Hypothalamus (tissue), 51 donors: ENCODE measurements at regions not wholly inside any gene's neighbourhood (a gene's known extent, or its start where the extent isn't known, plus 50 kb on each side); places are given as distances from the start of the nearest gene placed in this dataset.

ENCODE experiments used
- DNase-seq, 51 donors: peaks; one replicate each; lab custom pipeline; 2025; lab: John Stamatoyannopoulos, UW

DNA sequence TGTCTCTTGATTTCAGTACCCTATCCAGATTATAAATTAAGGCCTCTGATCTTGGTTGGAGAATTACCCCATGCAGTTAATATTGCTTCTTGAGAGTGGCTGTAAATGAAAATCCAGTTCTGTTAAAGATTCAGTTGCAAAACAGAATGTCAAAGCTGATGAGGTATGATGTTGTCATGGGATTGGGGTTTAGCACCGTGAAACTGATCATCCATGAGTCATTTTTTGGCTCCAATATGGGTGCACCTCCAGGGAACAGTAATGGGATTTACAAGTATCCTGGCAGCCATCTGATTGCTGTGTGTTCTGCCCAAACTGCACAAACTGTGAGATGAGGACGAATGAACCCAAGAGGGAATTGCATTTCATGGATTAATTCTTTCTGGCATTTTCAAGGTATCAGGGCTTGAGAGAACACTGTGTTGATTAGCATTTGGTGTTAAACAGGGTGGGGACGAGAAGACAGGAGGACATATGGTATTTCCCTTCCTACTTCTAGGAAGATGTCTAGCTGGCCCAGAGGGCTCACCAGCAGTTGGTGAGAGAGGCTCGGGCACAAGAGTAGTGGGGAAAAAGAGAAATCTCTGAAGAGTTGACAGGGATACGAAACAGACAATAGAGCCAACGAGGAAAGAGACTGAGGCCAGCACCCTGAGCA, 214.7 kb downstream of the GAS1 start:
- no peak for DNase-seq

DNA sequence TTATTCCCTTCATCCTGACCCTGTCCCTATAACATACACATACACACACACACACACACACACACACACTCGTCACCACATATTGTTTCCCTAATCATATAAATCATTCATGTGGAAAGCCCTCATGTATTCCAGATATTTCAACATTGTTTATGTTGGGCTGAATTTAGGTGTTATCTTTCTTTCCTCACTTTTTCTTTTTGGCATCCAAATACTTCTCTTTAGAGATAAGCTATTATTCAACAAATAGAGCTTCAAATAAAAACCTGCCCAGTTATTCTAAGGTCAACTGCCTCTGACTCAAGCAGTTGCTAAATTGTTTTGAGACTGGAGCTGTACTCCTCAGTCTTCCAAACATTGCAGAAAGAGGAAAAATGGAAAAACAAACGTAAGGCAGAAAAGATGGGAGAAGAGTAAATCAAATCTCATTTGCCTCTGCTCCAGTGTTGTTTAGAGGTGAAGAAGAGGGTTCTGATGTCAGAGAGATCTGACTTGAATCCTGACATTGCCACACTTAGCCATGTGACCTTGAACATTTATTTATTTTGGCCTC, 215.7 kb downstream of the GAS1 start:
- no peak for DNase-seq

DNA sequence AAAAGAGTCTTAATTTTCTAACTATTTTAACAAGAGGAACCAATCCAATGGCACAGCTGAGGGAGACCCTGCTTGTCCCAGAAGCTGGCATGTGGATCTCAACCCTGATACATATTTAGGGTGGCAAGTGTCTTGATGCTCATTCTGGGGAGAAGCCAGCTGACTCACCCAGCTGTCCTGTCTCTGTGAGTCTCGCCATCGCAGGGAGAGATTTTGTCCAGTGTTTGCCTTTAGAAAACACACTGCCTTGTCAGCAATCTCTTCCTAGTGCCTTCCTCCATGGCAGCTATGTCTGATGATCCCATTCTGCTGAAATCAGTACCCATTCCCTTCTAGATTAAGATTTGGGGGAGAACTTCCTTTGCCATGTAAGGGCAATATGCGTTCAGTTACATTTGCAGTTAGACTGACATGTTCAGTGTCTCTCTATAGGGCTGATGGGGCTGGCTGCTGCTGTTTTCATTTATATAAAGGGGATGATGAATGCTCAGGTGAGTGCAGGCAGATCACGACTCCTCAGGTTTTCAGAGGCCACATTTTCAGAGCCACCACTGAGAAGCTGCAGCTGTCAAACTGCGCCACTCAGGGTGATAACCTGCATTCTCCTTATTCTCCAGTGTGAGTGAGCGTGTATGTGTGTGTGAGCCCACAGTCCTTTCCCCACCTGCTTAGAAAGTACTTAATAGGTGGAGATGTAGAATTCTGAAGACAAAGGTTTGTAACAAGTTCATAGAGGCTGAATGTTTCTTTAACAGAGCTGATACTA, 217.0 kb downstream of the GAS1 start:
- no peak for DNase-seq

DNA sequence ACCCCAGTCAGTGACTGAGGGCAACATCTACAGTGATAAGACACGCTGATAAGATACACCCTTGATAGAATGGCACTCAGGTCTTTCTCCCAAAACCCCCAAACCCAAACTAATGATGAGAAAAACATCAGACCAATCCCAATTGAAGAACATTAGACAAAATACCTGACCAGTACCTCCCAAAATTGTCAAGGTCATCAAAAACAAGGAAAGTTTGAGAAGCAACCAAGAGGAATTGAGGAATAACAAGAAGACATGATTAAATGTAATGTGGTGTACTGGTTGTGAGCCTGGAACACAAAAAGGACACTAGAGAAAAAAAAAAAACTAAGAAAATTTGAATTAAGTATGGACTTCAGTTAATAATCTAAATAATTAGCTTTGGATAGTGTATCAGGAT, 222.8 kb downstream of the GAS1 start:
- no peak for DNase-seq

DNA sequence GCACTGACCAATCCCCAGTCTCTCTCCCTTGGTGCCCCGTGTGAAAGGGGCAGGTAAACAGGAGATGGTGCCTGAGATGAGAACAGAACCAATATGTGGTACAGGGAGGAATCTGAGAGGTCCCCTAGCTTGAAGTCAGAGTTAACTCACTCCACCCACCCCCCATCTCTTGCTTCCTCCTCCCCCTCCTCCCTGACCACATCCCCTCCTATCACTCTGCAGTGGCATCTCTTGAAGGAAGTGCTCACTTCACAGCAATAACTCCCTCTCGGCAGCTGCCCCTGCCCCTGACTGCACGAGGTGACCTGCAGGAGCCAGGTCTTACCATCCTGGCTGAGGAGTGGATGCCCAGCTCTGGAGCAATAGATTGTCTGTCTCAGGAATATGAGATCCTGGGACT, 224.0 kb downstream of the GAS1 start:
- no peak for DNase-seq

DNA sequence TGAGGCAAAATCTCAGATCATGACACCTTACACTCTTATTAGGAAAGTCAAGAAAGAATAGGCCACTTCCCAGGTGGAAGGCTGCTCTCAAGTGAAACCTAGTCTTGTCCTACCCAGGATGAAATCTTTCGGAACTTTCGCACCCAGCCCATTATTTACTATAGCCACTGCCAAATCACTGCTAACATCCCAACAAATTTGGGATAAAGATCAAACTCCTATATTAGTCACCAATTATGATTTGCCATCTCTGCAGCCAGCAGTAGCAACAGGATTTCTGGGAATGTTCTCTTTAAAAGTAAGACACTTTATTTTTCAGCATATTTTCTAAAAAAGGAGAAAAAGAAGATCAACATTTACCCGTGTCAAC, 224.6 kb downstream of the GAS1 start:
- no peak for DNase-seq

DNA sequence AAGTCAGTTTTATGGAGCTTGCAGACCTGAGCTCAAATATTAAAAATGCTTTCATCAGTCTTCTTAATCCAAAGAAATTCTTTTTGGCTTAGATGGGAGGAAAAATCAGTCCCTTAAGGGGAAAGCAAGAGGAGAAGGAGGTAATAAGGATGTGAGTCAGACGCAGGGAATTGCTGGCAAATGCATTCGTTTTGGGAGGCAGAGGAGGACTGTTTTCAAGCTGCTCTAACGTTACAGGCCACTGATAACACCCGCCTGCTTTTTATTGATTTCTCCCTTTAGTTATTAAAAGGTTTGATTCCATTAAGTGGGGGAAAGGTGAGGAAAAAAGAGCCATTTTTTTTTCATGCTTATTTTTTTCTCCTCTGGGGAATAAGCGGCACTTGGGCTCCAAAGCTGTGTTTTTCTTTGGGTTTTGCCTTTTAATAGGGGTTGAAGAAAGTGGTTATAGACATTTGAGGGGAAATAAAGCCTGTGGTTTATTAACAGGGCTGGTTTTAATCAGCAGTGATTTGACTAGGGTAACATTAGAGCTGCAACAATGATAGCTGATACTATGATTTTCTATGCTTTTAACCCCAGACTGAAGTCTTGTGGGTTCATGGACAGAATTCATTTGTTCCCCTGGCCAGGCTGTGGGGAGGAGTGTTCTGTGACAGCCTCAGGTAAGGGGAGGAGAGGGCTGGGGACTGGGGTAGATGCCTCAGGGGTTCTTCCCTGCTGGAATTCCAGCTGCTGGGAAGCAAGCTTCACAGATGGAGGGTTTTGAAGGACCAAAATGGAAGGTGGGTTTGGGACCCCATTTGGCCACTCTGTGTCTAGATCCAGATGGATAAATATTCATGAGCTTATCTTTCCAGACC, 225.2 kb downstream of the GAS1 start:
- DNase-seq = no peak

DNA sequence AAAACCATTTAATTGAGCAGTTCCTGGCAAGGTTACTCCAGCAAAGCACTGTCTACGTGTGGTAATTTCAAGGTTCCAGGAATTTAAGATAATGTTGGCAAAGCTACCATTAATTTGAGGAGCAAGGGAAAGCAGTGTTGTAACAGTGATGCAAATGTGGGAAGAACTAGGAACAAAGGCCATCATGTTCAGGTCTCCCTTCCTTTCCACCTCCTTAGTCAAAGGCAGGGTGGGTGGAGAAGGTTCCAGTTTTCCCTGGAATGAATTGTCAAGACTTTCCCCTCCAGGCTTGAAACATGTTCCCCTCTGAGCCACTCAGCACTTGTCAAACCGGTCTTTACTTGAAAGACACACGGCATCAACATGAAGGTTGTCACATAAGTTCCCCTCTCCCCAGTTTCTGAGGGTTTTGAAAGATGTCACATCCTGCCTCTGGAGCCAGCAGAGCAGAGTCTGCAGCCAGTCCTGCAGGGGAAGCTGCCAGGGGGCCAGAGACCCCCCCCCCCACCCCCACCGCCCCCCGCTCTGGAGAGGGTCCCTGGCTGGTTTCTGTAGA, 226.0 kb downstream of the GAS1 start:
- DNase-seq = no peak

DNA sequence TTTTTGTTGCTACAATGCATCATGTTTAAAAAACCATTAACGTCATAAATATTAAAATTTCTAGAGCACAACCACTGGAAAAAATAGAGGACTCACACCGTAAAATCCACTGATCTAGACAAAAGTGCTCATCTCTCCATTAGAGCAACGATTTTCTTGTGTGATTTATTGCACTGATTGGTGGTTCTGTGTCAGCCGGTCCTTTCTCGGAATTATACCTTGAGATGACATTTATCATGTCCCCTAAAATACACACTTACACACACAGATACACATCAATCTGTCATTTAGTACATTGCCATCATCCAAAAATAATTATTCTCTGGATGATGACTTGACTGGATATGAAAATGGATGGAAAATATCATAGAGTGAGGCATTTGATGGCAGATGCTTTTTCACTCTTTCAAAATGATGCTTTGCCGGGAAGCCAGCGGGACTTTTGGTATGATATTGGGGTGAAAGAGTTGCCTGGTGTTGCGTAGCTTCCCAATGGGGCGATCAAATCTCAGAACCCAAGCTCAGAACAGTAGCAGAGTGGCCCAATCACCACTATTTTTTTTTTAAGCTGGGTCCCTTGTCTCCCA, 226.6 kb downstream of the GAS1 start:
- DNase-seq = no peak

DNA sequence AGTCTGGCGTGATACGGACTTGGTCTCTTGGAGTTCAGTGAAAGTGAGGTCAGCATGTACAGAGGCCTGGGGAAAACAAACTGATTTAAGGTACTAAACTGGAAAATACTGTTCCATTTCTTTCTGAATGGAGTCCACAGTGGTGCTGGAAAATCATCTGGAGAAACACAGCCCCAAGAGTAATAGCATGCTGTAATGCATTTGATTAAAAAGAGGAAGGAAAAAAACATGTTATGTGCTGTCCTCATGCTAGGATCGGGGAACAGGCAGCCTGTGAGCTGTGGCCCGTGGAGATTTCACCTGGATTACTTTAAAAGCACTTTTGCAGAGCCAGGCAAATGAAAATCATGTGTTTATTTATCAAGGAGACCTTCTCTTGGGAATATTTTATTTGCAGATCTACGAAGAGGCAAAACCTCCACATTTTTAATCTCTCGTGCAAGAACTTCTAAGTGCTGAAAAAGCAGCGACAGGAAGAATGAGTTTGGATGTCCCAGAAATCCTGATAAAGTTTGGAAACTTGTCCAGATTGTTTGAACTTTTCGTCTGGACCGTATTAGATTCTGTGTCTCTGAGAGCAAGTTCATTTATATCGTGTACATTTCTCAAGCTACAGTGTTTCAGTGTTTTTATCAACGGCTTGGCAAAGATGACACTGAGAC, 228.8 kb downstream of the GAS1 start:
- DNase-seq = no peak

DNA sequence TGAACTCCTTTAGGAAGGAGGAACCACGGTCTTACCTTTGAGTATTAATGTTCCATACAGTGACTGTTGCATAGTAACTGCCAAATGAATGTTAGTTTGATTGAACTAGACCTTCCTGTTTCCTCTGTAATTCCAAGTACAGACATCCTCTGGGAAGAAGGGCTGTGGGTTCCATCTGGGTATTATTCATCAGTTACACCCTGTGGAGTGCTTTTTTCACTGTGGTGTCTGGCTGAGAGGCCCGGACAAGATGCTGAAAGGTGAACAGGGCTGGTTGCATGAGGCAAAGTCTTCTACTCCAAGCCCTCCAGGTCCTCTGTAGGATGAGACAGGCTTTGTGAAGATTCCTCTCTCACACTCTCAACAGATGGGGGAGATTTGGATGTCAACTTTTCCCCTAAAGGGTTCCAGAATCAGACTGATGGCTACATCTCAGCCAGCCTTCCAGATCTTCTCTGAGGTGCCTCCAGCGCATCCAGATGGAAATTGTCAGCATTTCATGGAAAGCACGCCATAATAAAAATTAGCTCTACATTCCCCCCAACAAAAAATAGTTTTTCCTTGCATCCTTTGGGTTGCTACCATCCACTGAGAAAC, 230.9 kb downstream of the GAS1 start:
- DNase-seq = no peak

DNA sequence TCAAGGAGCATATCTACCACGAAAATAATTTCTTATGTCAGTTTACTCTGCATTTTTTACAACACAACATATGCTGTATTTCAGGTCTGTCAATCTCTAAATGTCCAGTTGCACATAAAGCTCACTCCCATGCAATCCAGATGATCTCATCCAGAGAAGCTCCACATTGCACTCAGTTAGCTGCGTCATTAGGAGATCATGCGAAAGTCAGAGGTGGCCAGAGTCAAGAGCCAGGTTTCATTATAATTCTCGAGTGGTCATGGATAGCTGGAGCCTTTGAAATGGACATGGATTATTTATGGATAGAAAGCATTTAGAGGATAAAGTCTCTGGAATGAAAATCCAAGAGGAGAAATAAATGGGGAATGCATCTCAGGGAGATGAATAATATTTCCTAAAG, 232.3 kb downstream of the GAS1 start:
- no peak for DNase-seq

DNA sequence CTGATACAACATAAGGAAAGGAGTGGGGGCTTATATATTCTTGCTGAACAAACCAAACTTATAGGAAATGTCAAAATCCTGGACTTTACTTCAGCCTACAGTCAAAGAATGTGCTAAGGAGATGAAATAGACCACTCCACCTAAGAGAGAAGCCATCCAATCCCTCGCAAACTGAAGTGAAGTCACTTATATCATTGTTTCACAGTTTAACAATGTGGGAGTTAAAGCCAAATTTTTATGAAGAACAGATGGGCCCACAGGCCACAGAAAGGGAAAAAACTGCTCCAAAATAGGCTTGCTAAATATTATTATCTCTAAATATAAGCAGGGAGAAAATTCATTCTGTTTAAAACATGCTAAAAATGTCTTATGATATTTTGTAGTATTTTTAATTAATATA, 233.3 kb downstream of the GAS1 start:
- DNase-seq = no peak

DNA sequence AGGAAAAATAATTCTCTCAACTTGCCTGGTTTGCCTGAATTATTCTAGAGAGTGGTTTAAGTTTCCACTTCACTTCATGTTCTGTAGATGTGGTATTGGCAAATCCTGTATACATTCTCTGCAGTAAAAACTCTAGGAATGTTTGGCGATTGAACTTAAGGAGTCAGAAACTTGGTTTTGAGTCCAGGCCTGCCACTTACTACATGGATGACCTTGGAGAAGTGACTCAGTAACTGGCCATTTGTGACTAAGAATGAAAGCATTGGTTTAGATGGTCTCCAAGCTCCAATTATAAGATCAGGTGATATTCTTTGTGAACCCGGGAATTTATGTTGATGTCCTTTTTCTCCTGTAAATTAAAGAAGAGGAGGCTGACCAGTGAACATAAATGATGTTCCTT, 233.8 kb downstream of the GAS1 start:
- no peak for DNase-seq

DNA sequence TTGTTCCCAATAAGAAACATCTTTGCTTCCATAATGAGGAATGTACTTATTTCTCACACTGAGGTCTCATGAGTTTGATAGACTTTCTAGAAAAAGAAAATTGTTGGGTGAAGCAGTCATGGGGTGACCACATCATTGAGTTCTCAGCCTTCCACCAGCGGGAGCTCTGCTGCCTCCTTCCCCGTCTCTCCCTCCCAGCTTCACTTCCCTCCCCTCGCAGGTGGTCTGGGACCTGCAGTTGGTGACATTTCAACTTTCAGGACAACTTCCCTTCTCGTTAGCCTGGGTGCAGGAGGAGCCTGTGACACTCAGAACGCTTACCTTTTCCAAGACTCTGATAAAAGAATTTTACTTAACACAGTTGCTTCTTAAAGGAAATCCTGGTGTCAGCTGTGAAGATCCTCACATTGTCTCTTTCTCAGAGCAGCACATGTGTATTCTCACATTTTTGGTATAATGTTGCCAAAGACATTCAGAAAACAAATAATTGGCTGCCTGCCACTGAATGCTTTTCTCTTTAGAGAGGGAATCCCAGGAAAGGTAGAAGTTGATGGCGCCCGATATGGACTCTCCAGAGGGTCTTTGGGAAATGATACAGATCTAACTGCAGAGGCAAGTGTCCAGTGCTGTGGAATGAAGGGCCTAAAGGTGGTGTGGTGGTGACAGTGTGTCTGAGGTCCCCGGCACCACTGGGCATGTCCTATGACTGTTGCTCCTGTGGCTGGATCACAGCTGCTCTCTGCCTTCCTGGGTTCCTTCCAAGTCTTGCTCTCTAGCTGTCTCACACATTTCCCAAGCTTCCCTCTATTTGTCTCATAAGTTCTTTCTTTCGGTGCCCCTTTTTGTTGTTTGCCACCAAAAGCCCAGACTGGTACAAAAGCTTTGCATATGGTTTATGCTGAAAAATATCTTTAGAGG, 238.1 kb downstream of the GAS1 start:
- DNase-seq = no peak

DNA sequence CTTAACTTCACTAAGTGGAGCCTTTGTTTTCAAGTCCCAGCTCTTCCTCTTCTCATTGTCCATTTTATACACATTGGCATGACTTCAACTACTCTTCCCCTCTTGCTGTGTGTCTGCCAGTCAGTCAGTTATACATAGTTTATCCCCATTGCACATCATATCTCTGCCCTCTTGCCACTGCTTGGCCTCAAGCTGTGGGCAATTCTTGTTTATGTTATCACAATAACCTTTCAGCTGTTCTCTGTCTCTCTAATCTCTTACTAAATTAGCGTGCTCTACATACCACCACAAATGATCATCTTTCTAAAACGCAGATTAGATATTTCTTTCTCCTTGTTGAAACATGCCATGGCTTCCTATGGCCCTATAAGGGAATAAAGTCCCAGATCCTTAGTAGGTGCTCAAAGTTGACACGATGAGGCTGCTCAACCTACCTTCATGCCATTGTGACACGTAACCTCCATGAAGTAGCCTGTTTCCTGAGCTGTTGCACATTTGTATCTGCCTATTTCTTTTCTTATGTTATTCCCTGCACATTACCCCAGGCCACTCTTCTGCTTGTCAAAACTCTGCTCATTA, 239.3 kb downstream of the GAS1 start:
- DNase-seq = no peak

DNA sequence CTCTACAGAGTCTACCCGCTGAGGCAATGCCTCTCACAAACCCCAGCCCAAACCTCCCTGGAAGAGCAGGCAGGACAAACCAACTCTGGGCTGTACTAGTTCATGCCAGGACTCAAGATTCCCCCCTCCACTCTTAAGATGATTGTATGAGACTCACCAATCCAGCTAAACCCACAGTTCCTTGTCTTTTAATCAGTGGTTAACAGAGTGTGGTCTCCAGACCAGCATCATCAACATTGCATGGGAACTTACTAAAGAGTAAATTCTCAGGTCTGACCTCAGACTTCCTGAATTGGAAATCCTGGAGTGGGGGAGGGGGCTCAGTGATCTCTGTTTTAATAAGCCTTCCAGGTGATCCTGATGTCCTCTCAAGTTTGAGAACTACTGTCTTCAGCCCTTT, 240.9 kb downstream of the GAS1 start:
- no peak for DNase-seq

DNA sequence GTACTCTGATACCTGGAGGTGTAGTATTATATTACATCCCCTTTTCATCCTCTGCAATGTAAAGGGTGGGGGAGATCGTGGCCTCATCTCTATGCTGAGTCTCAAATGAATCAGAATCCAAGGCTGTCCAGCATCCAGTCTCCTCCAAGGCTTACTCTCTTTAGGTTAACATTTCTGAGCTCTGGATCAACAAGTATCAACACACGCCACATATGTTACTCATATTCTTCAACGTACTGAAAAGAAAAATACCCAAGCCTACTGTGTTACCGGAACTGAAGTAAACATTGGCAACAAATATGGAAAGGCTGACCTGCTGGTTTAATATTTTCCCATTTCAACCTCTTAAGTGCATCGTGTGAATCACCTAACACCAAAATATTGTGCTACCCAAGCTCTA, 241.8 kb downstream of the GAS1 start:
- DNase-seq = no peak
